GM12864 (cell line): ENCODE measurements at regions not wholly inside any gene's neighbourhood (a gene's known extent, or its start where the extent isn't known, plus 50 kb on each side); places are given as distances from the start of the nearest gene placed in this dataset.

ENCODE experiments used
- DNase-seq: peaks from one replicate; pipeline ENCODE4 v3.0.0-alpha.2; 2011; ENCODE audit warnings: low read depth
- H3K4me3 ChIP-seq: 2 replicates; pipeline ENCODE4 v1.5.1; 2011; ENCODE audit warnings: mild to moderate bottlenecking, low read depth, low read length, control low read depth
- TF ChIP-seq, protein P1 (sequence below): IDR thresholded peaks from 2 replicates; pipeline ENCODE4 v1.5.1; 2011; ENCODE audit warnings: low read depth, mild to moderate bottlenecking, moderate library complexity, low read length, control low read depth, inconsistent platforms; ENCODE audit errors: missing control alignments

DNA sequence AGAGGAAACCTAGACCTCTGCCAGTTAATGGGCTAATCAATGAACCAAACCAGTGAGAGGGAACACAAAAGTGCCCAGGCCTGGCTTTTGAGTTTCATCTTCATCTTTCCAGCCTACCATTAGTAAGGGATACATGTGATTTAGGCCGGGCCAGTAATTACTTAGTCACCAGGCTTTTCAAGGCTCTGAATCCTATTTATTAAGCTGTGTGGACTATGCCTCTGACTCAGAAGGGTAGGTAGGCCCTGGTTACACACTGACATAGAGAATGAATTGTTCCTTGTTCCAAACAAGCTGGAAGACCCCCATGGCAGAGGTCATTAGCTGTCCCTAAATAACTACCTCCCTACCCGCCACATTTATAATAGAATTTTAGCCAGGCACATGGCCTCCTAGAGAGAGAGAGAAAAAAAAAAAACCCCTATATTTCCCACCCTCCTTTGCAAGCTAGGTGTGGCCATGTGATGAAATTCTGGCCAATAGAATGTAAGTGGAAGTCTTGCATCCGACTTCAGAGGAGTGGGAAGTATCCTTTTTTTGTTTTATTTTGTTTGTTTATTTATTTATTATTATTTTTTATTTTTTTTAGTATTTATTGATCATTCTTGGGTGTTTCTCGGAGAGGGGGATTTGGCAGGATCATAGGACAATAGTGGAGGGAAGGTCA is 112.3 kb upstream of the BCOR start:
- no peak for DNase-seq
- TF ChIP-seq, protein P1, sequence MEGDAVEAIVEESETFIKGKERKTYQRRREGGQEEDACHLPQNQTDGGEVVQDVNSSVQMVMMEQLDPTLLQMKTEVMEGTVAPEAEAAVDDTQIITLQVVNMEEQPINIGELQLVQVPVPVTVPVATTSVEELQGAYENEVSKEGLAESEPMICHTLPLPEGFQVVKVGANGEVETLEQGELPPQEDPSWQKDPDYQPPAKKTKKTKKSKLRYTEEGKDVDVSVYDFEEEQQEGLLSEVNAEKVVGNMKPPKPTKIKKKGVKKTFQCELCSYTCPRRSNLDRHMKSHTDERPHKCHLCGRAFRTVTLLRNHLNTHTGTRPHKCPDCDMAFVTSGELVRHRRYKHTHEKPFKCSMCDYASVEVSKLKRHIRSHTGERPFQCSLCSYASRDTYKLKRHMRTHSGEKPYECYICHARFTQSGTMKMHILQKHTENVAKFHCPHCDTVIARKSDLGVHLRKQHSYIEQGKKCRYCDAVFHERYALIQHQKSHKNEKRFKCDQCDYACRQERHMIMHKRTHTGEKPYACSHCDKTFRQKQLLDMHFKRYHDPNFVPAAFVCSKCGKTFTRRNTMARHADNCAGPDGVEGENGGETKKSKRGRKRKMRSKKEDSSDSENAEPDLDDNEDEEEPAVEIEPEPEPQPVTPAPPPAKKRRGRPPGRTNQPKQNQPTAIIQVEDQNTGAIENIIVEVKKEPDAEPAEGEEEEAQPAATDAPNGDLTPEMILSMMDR: no peak

DNA sequence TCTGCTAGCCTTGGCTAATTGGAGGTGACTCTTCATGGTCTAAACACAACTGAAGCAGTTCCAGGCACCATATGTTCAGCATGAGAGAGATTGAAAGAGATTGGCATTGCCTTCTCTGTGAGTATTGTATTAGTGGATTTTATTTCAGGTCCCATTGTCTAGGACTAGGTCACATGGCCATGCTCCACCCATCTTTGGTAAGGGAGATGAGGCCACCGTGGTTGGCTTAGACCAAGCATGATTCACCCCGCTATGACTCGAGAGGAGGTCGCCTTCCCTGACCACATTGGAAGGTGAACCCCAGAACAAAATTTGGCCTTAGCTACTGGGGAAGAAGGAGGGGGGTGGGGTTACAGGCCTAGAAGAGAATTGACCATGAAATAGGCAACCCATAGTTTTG is 109.9 kb upstream of the BCOR start:
- DNase-seq: no peak

More for the DNA sequence above, 112.3 kb upstream of the BCOR start:
- no peak overlapping the region for H3K4me3 ChIP-seq

DNA sequence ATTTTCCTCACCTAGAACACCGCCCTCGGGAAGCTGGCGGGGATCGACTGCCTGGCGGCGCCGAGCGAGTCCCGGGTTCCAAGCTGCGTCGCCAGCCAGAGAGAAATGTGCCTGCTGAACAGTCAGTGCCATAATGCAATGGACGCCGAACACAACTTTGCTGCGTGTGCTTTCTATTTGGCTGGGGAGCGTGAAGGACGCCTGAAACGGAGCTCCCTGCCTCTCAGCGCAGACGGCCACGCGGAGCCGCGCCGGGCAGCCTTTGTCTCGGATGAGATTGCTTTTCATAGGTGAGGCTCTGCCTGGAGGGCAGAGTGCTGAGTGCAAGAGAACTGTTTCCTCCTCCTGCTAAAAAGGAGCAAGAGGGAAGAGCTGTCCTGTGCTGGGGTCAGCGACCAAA is 107.7 kb upstream of the BCOR start:
- no peak for DNase-seq
- no peak overlapping the region for H3K4me3 ChIP-seq
- TF ChIP-seq, protein P1: no peak

More for the DNA sequence above, 109.9 kb upstream of the BCOR start:
- H3K4me3 ChIP-seq: no peak overlapping the region
- TF ChIP-seq, protein P1: no peak

DNA sequence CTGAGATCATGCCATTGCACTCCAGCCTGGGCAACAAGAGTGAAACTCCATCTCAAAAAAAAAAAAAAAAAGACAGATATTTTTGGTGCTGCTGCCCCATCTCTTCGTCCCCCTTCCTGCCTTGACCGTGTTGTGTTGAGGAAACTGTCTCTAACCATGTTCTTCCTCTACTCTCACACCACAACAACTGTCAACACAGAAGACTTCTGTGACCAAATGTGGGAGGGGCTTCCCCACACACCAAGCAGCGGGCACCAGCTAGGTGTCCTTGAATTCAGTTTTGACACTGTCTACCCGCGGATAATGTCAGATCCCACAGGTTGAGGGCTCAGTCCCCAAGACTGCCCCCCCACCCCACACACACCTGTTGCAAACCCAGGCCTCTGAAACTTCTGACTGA is 104.7 kb upstream of the BCOR start:
- peak; percentile 26 for DNase-seq
- no peak overlapping the region for H3K4me3 ChIP-seq
- TF ChIP-seq, protein P1: no peak

DNA sequence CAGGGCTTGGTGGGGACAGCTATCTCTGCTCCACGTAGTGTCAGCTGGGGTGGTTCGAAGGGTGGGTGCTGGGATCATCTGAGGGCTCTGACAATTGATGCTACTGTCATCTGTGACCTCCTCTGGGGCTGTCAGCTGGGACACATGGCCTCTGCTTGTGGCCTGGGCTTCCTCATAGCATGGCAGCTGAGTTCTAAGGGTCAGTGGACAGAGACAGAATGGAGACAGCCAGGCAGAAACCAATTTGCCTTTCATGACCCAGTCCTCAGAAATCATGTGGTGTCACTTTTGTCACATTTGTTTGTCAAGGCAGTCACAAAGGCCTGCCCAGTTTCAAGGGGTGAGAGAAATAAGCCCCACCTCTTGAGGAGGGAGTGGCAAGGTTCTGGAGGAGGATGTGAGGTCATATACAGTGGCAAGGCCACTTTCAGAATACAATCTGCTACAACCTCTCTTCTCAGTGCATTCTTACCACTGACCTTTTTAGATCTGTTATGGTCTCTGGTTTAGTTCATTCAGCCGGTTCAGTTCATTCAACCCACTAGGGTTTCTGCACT is 103.6 kb upstream of the BCOR start:
- no peak overlapping the region for H3K4me3 ChIP-seq
- TF ChIP-seq, protein P1: no peak
- peak; percentile 60 for DNase-seq

DNA sequence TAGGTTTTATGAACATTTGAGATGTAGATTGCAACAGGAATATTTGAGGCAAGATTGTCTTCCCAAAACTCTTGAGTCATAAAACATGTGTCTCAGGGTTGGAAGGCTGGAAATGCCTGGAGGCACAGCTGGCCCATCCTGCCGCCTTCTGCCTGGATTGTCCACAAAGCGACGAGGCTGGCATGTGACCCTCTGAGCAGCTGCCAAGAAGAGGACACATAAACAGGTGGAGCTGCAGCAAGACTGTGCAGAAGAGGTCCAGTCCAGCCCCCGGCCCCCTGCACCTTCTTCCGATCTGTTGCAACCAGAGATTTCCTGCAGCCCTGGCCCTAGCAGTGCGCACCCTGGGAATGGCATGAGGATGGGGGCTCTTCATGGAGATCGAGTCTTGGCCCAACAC is 101.9 kb upstream of the BCOR start:
- TF ChIP-seq, protein P1: no peak

DNA sequence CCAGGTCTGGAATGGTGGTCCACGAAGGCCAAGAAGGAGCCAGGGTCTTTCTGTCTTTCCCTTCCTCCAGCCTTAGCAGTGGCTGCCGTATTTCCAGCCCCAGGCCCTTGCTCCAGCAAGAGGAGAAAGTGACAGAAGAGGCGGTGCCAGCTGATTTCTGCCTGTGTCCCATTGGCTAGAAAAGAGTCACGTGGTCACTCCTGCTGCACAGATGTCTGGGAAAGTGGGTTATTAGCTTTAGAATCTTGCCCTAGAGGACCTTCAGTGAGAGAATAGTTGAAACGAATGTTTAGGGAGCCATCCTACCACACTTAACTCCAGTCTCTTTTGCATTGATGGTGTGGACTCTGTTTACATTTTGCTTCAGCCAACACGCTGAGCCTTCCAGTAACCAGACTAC is 99.3 kb upstream of the BCOR start:
- H3K4me3 ChIP-seq: no peak overlapping the region
- TF ChIP-seq, protein P1: no peak
- no peak for DNase-seq

More for the DNA sequence above, 101.9 kb upstream of the BCOR start:
- no peak overlapping the region for H3K4me3 ChIP-seq
- DNase-seq: no peak
